ENCODE measurements at regions not wholly inside any gene's neighbourhood (a gene's known extent, or its start where the extent isn't known, plus 50 kb on each side); places are given as distances from the start of the nearest gene placed in this dataset.

GRCh38 chr5:74953937-74954720 is 87.9 kb upstream of the FAM169A start:
- no peak for DNase-seq

GRCh38 chr5:74953554-74953936 is 87.4 kb upstream of the FAM169A start:
- DNase-seq, result no peak

GRCh38 chr5:74952406-74952805 is 86.2 kb upstream of the FAM169A start:
- no peak for DNase-seq

GRCh38 chr5:74951865-74952264 is 85.7 kb upstream of the FAM169A start:
- DNase-seq, result no peak

- DNase-seq, result no peak
Measured at GRCh38 chr5:74950836-74951515, 84.8 kb upstream of the FAM169A start.

- DNase-seq, result no peak
Measured at GRCh38 chr5:74949976-74950375, 83.8 kb upstream of the FAM169A start.

GRCh38 chr5:74948031-74948546 is 81.9 kb upstream of the FAM169A start:
- no peak for DNase-seq

- no peak for DNase-seq
Measured at GRCh38 chr5:74946471-74946870, 80.3 kb upstream of the FAM169A start.

GRCh38 chr5:74945561-74946165 is 79.5 kb upstream of the FAM169A start:
- no peak for DNase-seq

GRCh38 chr5:74943905-74944304 is 77.7 kb upstream of the FAM169A start:
- no peak for DNase-seq

- DNase-seq, result no peak
Measured at GRCh38 chr5:74942622-74943286, 76.6 kb upstream of the FAM169A start.

GRCh38 chr5:74940782-74941353 is 74.7 kb upstream of the FAM169A start:
- no peak for DNase-seq

GRCh38 chr5:74938250-74938933 is 72.2 kb upstream of the FAM169A start:
- DNase-seq, result no peak

- DNase-seq, result no peak
Measured at GRCh38 chr5:74935752-74936091, 69.5 kb upstream of the FAM169A start.

- DNase-seq, result peak in 1 of 14 donors; percentile 2
Measured at GRCh38 chr5:74934949-74935751, 69.0 kb upstream of the FAM169A start.

- no peak for DNase-seq
Measured at GRCh38 chr5:74927336-74927735, 61.1 kb upstream of the FAM169A start.

GRCh38 chr5:74919487-74919886 is 53.3 kb upstream of the FAM169A start:
- peak in 5 of 14 donors; percentile 6 to 52 (median 8) for DNase-seq

GRCh38 chr5:74919041-74919440 is 52.9 kb upstream of the FAM169A start:
- DNase-seq, result no peak

- no peak for DNase-seq
Measured at GRCh38 chr5:74918232-74918669, 52.1 kb upstream of the FAM169A start.

GRCh38 chr5:74916831-74917710 is 50.9 kb upstream of the FAM169A start:
- no peak for DNase-seq
